ENCODE measurements at regions not wholly inside any gene's neighbourhood (a gene's known extent, or its start where the extent isn't known, plus 50 kb on each side); places are given as distances from the start of the nearest gene placed in this dataset.

GRCh38 chr11:104432526-104432925 is 268.6 kb upstream of the PDGFD start:
- H3K56ac ChIP-seq (replicated peaks; ENCODE audit: insufficient read length, low read depth, low read length) = no peak overlapping the region
- no peak overlapping the region for H2BK15ac ChIP-seq (ENCODE audit: low read length)
- no peaks in the 10 kb centered on the region for H3K9me3 ChIP-seq (ENCODE audit: insufficient read depth in 2 of 2, low read depth in 1 of 2, low read length in 1 of 2)
- H3K36me3 ChIP-seq (ENCODE audit: control insufficient read depth in 2 of 4, insufficient read depth in 4 of 4, low read length in 3 of 4) = no peaks in the 10 kb centered on the region
- ChIA-PET CTCF (ENCODE audit: partially characterized antibody) (no interaction called here), POLR2A (ENCODE audit: partially characterized antibody) (interaction anchor here (0.7 kb wide), 1 partner anchor 1811 kb away, joined by 3 read pairs; no protein-coding TSS in a partner anchor)
- no peak overlapping the region for H2AK5ac ChIP-seq (ENCODE audit: low read depth, low read length)
- H2BK20ac ChIP-seq (ENCODE audit: low read length) = no peak overlapping the region
- no peak overlapping the region for H2AFZ ChIP-seq (ENCODE audit: low read length)
- no peak overlapping the region for H3K4ac ChIP-seq (replicated peaks; ENCODE audit: insufficient read length, low read depth, low read length)
- H4K20me1 ChIP-seq (replicated peaks in 1 of 2; ENCODE audit: control insufficient read depth in 1 of 2, insufficient read depth in 2 of 2, low read length in 2 of 2) = no peaks in the 10 kb centered on the region
- H3K14ac ChIP-seq (ENCODE audit: insufficient read length) = no peak overlapping the region
- H3K4me3 ChIP-seq (ENCODE audit: extremely low read depth in 1 of 4, insufficient read depth in 2 of 4, low read depth in 3 of 4, low read length in 4 of 4) = no peak overlapping the region
- H3K18ac ChIP-seq (ENCODE audit: extremely low read depth, low read length) = no peak overlapping the region
- no peaks in the 10 kb centered on the region; a peak in 1 of 7 replicates for H3K4me1 ChIP-seq (replicated peaks in 1 of 4; ENCODE audit: control insufficient read depth in 3 of 4, insufficient read depth in 4 of 4, low read length in 3 of 4)
- no peak overlapping the region for H2BK12ac ChIP-seq (ENCODE audit: low read depth, low read length)
- H3K23me2 ChIP-seq (ENCODE audit: low read depth, low read length) = no peaks in the 10 kb centered on the region; the same call in 1 of the 2 replicates
- no peak overlapping the region for H4K91ac ChIP-seq (replicated peaks; ENCODE audit: insufficient read length, low read length)
- H3K27me3 ChIP-seq (replicated peaks in 1 of 4; ENCODE audit: control insufficient read depth in 3 of 4, extremely low read depth in 1 of 4, insufficient read depth in 3 of 4, low read length in 3 of 4) = no peaks in the 10 kb centered on the region
- H3K9ac ChIP-seq (replicated peaks in 1 of 4; ENCODE audit: extremely low read depth in 1 of 4, low read depth in 3 of 4, low read length in 3 of 4) = no peak overlapping the region
- H3K23ac ChIP-seq (ENCODE audit: insufficient read length) = no peak overlapping the region
- H3K79me2 ChIP-seq (ENCODE audit: control insufficient read depth in 1 of 2, insufficient read depth in 2 of 2, low read length in 2 of 2) = no peaks in the 10 kb centered on the region
- no peak overlapping the region for H3K27ac ChIP-seq (ENCODE audit: low read depth, low read length)
- no peaks in the 10 kb centered on the region for H3K79me1 ChIP-seq (ENCODE audit: low read depth, low read length)
- no peak overlapping the region for H2BK5ac ChIP-seq (ENCODE audit: low read depth, low read length)
- FAIRE-seq = peak; percentile 62
- H4K8ac ChIP-seq (ENCODE audit: extremely low read depth, insufficient read depth, low read length) = no peak overlapping the region
- no peak for DNase-seq (ENCODE audit: low read depth in 1 of 2, low spot score in 2 of 2)
- no peak overlapping the region for H2BK120ac ChIP-seq (replicated peaks; ENCODE audit: low read depth, low read length)
- no peak overlapping the region for H3K4me2 ChIP-seq (ENCODE audit: insufficient read depth in 1 of 2, low read depth in 2 of 2, low read length in 2 of 2)
- H4K5ac ChIP-seq (ENCODE audit: insufficient read length, low read depth, low read length) = no peak overlapping the region
- WGBS, 2 experiments (ENCODE audit: extremely low coverage in 1 of 2, insufficient coverage in 1 of 2, insufficient read length in 1 of 2, insufficient replicate concordance in 2 of 2, low coverage in 1 of 2, low lambda C conversion rate in 2 of 2, missing lambda C conversion rate in 1 of 2) = 93% methylated on average over 4 of the region's 4 CpGs; no CpG with 5 or more reads in 1 of the 2 experiments
- TF ChIP-seq TCF12 (IDR thresholded peaks at IDR 0.05; ENCODE audit: low read depth, low read length) = no peak
- no peak for TF ChIP-seq PHF8 (conservative IDR thresholded peaks at IDR 0.05; ENCODE audit: low read depth, low read length)
- TF ChIP-seq HDAC6 (IDR thresholded peaks at IDR 0.05; ENCODE audit: low read depth, low read length) = no peak
- TF ChIP-seq HDAC2 (IDR thresholded peaks at IDR 0.05; ENCODE audit: borderline replicate concordance in 1 of 2, low read depth in 2 of 2, low read length in 2 of 2) = no peak
- TF ChIP-seq MAX (IDR thresholded peaks at IDR 0.05) = no peak
- TF ChIP-seq CTBP2 (IDR thresholded peaks at IDR 0.05; ENCODE audit: borderline replicate concordance, insufficient read depth, insufficient read length, low read length) = no peak
- TF ChIP-seq TAF1 (IDR thresholded peaks at IDR 0.05; ENCODE audit: low read depth, low read length) = no peak
- TF ChIP-seq USF2 (IDR thresholded peaks at IDR 0.05; ENCODE audit: low read length) = no peak
- TF ChIP-seq TAF7 (optimal IDR thresholded peaks at IDR 0.05; ENCODE audit: borderline replicate concordance, low read depth, low read length) = no peak
- TF ChIP-seq YY1 (IDR thresholded peaks at IDR 0.05; ENCODE audit: low read depth, low read length) = no peak
- no peak for TF ChIP-seq SRF (IDR thresholded peaks at IDR 0.05; ENCODE audit: low read depth, low read length)
- no peak for TF ChIP-seq SUZ12 (IDR thresholded peaks at IDR 0.05; ENCODE audit: low read length)
- no peak for TF ChIP-seq BRCA1 (IDR thresholded peaks at IDR 0.05; ENCODE audit: low read depth, low read length)

Data from H1 (cell line).